GM23338 (cell line): ENCODE measurements at regions not wholly inside any gene's neighbourhood (a gene's known extent, or its start where the extent isn't known, plus 50 kb on each side); places are given as distances from the start of the nearest gene placed in this dataset.

Source experiments
- ATAC-seq: fragments of 200-7000 bp; cut with Tn5 transposase; 3 replicates; pipeline ENCODE4 v1.9.1; 2020
- DNase-seq: peaks from one replicate; pipeline ENCODE4 v3.0.0-alpha.2; 2015; ENCODE audit warnings: low spot score
- H2AFZ ChIP-seq: fragments of 200-600 bp; sonication (generic); 2 replicates; pipeline ENCODE4 v1.8.0; 2016; ENCODE audit warnings: antibody characterized with exemption, mild to moderate bottlenecking, moderate library complexity
- H3F3A ChIP-seq: fragments of 200-600 bp; sonication (generic); replicated peaks from 2 replicates; pipeline ENCODE4 v1.8.0; 2017; ENCODE audit warnings: antibody characterized with exemption, mixed run types, low read depth
- H3K27ac ChIP-seq: fragments of 200-600 bp; sonication (generic); 2 replicates; pipeline ENCODE4 v1.6.1; 2016; ENCODE audit warnings: low read depth
- H3K27me3 ChIP-seq: fragments of 200-600 bp; sonication (generic); 2 replicates; pipeline ENCODE4 v1.8.0; 2016; ENCODE audit warnings: mild to moderate bottlenecking, mixed run types, moderate library complexity; ENCODE audit not compliant: insufficient read depth
- H3K36me3 ChIP-seq: fragments of 200-600 bp; sonication (generic); 2 replicates; pipeline ENCODE4 v1.8.0; 2016; ENCODE audit warnings: mild to moderate bottlenecking; ENCODE audit not compliant: insufficient read depth
- H3K4me1 ChIP-seq: fragments of 200-600 bp; sonication (generic); 2 replicates; pipeline ENCODE4 v1.8.0; 2016; ENCODE audit warnings: mild to moderate bottlenecking, moderate library complexity; ENCODE audit not compliant: insufficient read depth
- H3K4me2 ChIP-seq: fragments of 200-600 bp; sonication (generic); 2 replicates; pipeline ENCODE4 v1.7.1; 2017; ENCODE audit warnings: mixed run types
- H3K4me3 ChIP-seq: fragments of 200-600 bp; sonication (generic); 2 replicates; pipeline ENCODE4 v1.6.1; 2016; ENCODE audit warnings: mixed run types
- H3K79me2 ChIP-seq: fragments of 200-600 bp; sonication (generic); replicated peaks from 2 replicates; pipeline ENCODE4 v1.8.0; 2017; ENCODE audit warnings: mild to moderate bottlenecking; ENCODE audit not compliant: insufficient read depth
- H3K9me2 ChIP-seq: fragments of 200-600 bp; sonication (generic); 2 replicates; pipeline ENCODE4 v1.8.0; 2017; ENCODE audit not compliant: insufficient read depth
- H4K20me1 ChIP-seq: fragments of 200-600 bp; sonication (generic); replicated peaks from 2 replicates; pipeline ENCODE4 v1.8.0; 2017; ENCODE audit warnings: mild to moderate bottlenecking; ENCODE audit not compliant: insufficient read depth
- H3K27ac Mint-ChIP-seq: 2 replicates; pipeline ENCODE4 v1.8.0; 2020; ENCODE audit warnings: inconsistent platforms, mild to moderate bottlenecking, moderate library complexity, mixed read lengths
- H3K27me3 Mint-ChIP-seq: 3 replicates; pipeline ENCODE4 v1.8.0; 2022; ENCODE audit warnings: low read depth, mild to moderate bottlenecking, moderate library complexity, mixed read lengths, inconsistent platforms; ENCODE audit not compliant: insufficient read depth, poor library complexity
- H3K36me3 Mint-ChIP-seq: 3 replicates; pipeline ENCODE4 v1.8.0; 2021; ENCODE audit warnings: low read depth, mild to moderate bottlenecking, inconsistent platforms, moderate library complexity, mixed read lengths
- H3K4me1 Mint-ChIP-seq: 3 replicates; pipeline ENCODE4 v1.8.0; 2020; ENCODE audit warnings: mild to moderate bottlenecking, inconsistent platforms, mixed read lengths
- H3K4me3 Mint-ChIP-seq: 3 replicates; pipeline ENCODE4 v1.8.0; 2021; ENCODE audit warnings: moderate library complexity, mild to moderate bottlenecking, inconsistent platforms, mixed read lengths
- H3K9me3 Mint-ChIP-seq: 3 replicates; pipeline ENCODE4 v1.8.0; 2020; ENCODE audit warnings: moderate library complexity, mild to moderate bottlenecking, inconsistent platforms, mixed read lengths
- CREB1 ChIP-seq: fragments of 250-450 bp; sonication (Bioruptor Pico); IDR thresholded peaks from 2 replicates; pipeline ENCODE4 v1.5.0; 2020; ENCODE audit warnings: low read depth, mild to moderate bottlenecking, moderate library complexity
- EZH2 ChIP-seq: fragments of 200-600 bp; sonication (generic); IDR thresholded peaks from one replicate; pipeline ENCODE4 v1.8.0; 2017; ENCODE audit warnings: antibody characterized with exemption, mild to moderate bottlenecking, low read depth; ENCODE audit not compliant: unreplicated experiment
- JUNB ChIP-seq: IDR thresholded peaks from one replicate; pipeline ENCODE4 v1.6.1; 2016; ENCODE audit warnings: antibody characterized with exemption; ENCODE audit not compliant: unreplicated experiment
- REST ChIP-seq: IDR thresholded peaks from one replicate; pipeline ENCODE4 v1.6.1; 2018; ENCODE audit warnings: antibody characterized with exemption; ENCODE audit not compliant: unreplicated experiment
- STAT1 ChIP-seq: IDR thresholded peaks from one replicate; pipeline ENCODE4 v1.6.1; 2016; ENCODE audit warnings: antibody characterized with exemption; ENCODE audit not compliant: unreplicated experiment
- ZNF114 ChIP-seq: fragments of 250-450 bp; sonication (Bioruptor Pico); IDR thresholded peaks from 2 replicates; pipeline ENCODE4 v1.5.0; 2020; ENCODE audit warnings: mild to moderate bottlenecking, moderate library complexity
- ZNF331 ChIP-seq: fragments of 250-450 bp; sonication (Bioruptor Pico); IDR thresholded peaks from 2 replicates; pipeline ENCODE4 v1.5.0; 2020; ENCODE audit warnings: low read depth, mild to moderate bottlenecking, moderate library complexity
- ZNF462 ChIP-seq: fragments of 250-450 bp; sonication (Bioruptor Pico); IDR thresholded peaks from 2 replicates; pipeline ENCODE4 v1.5.0; 2020; ENCODE audit warnings: mild to moderate bottlenecking, moderate library complexity

GRCh38 chr15:35928847-35929246, 382.9 kb upstream of the DPH6 start (continued):
- TF ChIP-seq ZNF462 (no peak), JUNB (no peak), CREB1 (CRISPR knock-in tag) (no peak)

GRCh38 chr15:35929740-35930444, 383.9 kb upstream of the DPH6 start:
- Mint-ChIP-seq H3K36me3 (no peaks in the 10 kb centered on the region), H3K27me3 (no peaks in the 10 kb centered on the region), H3K9me3 (no peaks in the 10 kb centered on the region), H3K4me3 (no peak overlapping the region), H3K27ac (no peak overlapping the region), H3K4me1 (no peaks in the 10 kb centered on the region)
- Histone ChIP-seq H3K27me3 (no peaks in the 10 kb centered on the region), H3F3A (no peaks in the 10 kb centered on the region), H4K20me1 (no peaks in the 10 kb centered on the region), H3K4me2 (no peak overlapping the region), H2AFZ (no peak overlapping the region), H3K4me3 (no peak overlapping the region), H3K9me2 (peaks cover 5% of the 10 kb centered on the region; the same call in 1 of the 2 replicates), H3K27ac (no peak overlapping the region), H3K79me2 (no peaks in the 10 kb centered on the region), H3K36me3 (no peaks in the 10 kb centered on the region), H3K4me1 (no peaks in the 10 kb centered on the region)
- ATAC-seq (no peak), DNase-seq (no peak)
- TF ChIP-seq ZNF331 (no peak), EZH2 (no peak), REST (no peak), STAT1 (no peak), ZNF114 (CRISPR knock-in tag) (no peak)
